ENCODE measurements at regions not wholly inside any gene's neighbourhood (a gene's known extent, or its start where the extent isn't known, plus 50 kb on each side); places are given as distances from the start of the nearest gene placed in this dataset.

GRCh38 chr17:5695480-5695879, 111.2 kb upstream of the NLRP1 start:
- TF ChIP-seq, protein P1, sequence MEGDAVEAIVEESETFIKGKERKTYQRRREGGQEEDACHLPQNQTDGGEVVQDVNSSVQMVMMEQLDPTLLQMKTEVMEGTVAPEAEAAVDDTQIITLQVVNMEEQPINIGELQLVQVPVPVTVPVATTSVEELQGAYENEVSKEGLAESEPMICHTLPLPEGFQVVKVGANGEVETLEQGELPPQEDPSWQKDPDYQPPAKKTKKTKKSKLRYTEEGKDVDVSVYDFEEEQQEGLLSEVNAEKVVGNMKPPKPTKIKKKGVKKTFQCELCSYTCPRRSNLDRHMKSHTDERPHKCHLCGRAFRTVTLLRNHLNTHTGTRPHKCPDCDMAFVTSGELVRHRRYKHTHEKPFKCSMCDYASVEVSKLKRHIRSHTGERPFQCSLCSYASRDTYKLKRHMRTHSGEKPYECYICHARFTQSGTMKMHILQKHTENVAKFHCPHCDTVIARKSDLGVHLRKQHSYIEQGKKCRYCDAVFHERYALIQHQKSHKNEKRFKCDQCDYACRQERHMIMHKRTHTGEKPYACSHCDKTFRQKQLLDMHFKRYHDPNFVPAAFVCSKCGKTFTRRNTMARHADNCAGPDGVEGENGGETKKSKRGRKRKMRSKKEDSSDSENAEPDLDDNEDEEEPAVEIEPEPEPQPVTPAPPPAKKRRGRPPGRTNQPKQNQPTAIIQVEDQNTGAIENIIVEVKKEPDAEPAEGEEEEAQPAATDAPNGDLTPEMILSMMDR (IDR thresholded peaks at IDR 0.05; ENCODE audit: insufficient read depth, low read length), result no peak
- no peak for TF ChIP-seq GABPA (IDR thresholded peaks at IDR 0.05; ENCODE audit: low read depth)
- no peak for TF ChIP-seq POLR2AphosphoS5 (IDR thresholded peaks at IDR 0.05; ENCODE audit: low read depth)
- TF ChIP-seq, protein P2, sequence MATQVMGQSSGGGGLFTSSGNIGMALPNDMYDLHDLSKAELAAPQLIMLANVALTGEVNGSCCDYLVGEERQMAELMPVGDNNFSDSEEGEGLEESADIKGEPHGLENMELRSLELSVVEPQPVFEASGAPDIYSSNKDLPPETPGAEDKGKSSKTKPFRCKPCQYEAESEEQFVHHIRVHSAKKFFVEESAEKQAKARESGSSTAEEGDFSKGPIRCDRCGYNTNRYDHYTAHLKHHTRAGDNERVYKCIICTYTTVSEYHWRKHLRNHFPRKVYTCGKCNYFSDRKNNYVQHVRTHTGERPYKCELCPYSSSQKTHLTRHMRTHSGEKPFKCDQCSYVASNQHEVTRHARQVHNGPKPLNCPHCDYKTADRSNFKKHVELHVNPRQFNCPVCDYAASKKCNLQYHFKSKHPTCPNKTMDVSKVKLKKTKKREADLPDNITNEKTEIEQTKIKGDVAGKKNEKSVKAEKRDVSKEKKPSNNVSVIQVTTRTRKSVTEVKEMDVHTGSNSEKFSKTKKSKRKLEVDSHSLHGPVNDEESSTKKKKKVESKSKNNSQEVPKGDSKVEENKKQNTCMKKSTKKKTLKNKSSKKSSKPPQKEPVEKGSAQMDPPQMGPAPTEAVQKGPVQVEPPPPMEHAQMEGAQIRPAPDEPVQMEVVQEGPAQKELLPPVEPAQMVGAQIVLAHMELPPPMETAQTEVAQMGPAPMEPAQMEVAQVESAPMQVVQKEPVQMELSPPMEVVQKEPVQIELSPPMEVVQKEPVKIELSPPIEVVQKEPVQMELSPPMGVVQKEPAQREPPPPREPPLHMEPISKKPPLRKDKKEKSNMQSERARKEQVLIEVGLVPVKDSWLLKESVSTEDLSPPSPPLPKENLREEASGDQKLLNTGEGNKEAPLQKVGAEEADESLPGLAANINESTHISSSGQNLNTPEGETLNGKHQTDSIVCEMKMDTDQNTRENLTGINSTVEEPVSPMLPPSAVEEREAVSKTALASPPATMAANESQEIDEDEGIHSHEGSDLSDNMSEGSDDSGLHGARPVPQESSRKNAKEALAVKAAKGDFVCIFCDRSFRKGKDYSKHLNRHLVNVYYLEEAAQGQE (IDR thresholded peaks at IDR 0.05; ENCODE audit: insufficient replicate concordance, low read depth), result no peak
- TF ChIP-seq SPI1 (IDR thresholded peaks at IDR 0.05; ENCODE audit: borderline replicate concordance, low read depth), result no peak

Measured in HL-60 (cell line).